Choroid plexus epithelial cell (primary cell): ENCODE measurements at regions not wholly inside any gene's neighbourhood (a gene's known extent, or its start where the extent isn't known, plus 50 kb on each side); places are given as distances from the start of the nearest gene placed in this dataset.

Experiments used
- DNase-seq: peaks from one replicate; pipeline ENCODE4 v3.0.0-alpha.2; 2010; ENCODE audit warnings: low read depth
- H3K4me3 ChIP-seq: 2 replicates; pipeline ENCODE4 v1.5.1; 2011; ENCODE audit warnings: low read depth, mild to moderate bottlenecking, control low read depth, low read length, moderate library complexity
- CTCF ChIP-seq: conservative IDR thresholded peaks from 2 replicates; pipeline ENCODE4 v1.5.1; 2011; ENCODE audit warnings: low read depth, mild to moderate bottlenecking, control low read depth, inconsistent platforms, low read length, moderate library complexity

- H3K4me3 ChIP-seq, result no peak overlapping the region
- no peak for DNase-seq
Measured at GRCh38 chr6:134604014-134604676, 286.2 kb upstream of the SGK1 start.

GRCh38 chr6:134603561-134603960 is 285.6 kb upstream of the SGK1 start:
- H3K4me3 ChIP-seq, result no peak overlapping the region
- DNase-seq, result no peak
- no peak for TF ChIP-seq CTCF

More at GRCh38 chr6:134604014-134604676, 286.2 kb upstream of the SGK1 start:
- no peak for TF ChIP-seq CTCF

- no peak overlapping the region for H3K4me3 ChIP-seq
- no peak for DNase-seq
- TF ChIP-seq CTCF, result no peak
Measured at GRCh38 chr6:134602123-134602522, 284.2 kb upstream of the SGK1 start.

- no peak overlapping the region for H3K4me3 ChIP-seq
- no peak for DNase-seq
- TF ChIP-seq CTCF, result no peak
Measured at GRCh38 chr6:134600671-134601070, 282.8 kb upstream of the SGK1 start.

GRCh38 chr6:134599079-134599478 is 281.2 kb upstream of the SGK1 start:
- no peak for DNase-seq
- H3K4me3 ChIP-seq, result no peak overlapping the region
- no peak for TF ChIP-seq CTCF

- TF ChIP-seq CTCF, result no peak
- no peak for DNase-seq
- H3K4me3 ChIP-seq, result no peak overlapping the region
Measured at GRCh38 chr6:134596191-134596590, 278.3 kb upstream of the SGK1 start.

GRCh38 chr6:134594881-134595280 is 277.0 kb upstream of the SGK1 start:
- no peak overlapping the region for H3K4me3 ChIP-seq
- no peak for DNase-seq
- TF ChIP-seq CTCF, result no peak
